ENCODE measurements at regions not wholly inside any gene's neighbourhood (a gene's known extent, or its start where the extent isn't known, plus 50 kb on each side); places are given as distances from the start of the nearest gene placed in this dataset.

- TF ChIP-seq CTCF (IDR thresholded peaks at IDR 0.05; ENCODE audit: low read length) (no peak), EZH2 (optimal IDR thresholded peaks at IDR 0.05; ENCODE audit: low read depth, low read length) (no peak)
Measured at GRCh38 chr12:45637706-45638105, 91.8 kb upstream of the ARID2 start.

Measured in MM.1S (cell line).